RPMI8226 (cell line): ENCODE measurements at regions not wholly inside any gene's neighbourhood (a gene's known extent, or its start where the extent isn't known, plus 50 kb on each side); places are given as distances from the start of the nearest gene placed in this dataset.
"Not testable (repeated sequence)": the region's sequence is repeated elsewhere in the genome, so short reads cannot be mapped to it uniquely, and the experiment has no call there.

ENCODE experiments used
- DNase-seq: peaks from one replicate; pipeline ENCODE4 v3.0.0-alpha.2; 2015

DNA sequence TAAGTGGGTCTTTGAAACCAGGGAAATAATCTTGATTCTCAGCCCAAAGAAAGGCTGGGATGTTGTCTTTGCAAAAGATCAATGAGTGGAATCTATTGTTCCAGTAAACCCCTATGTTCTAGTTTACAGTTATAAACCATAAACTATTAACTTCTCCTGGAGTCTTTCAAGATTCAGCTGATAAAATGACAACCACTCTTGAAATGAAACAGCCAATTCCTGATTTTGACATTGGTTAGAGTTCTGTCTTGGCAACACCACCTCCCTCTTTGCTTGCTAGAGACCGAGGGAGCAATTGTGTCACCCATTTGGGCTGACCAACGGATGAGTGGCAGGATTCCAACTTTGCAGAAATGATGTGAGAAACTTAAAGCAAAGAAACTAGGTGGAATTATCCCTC is 746.9 kb downstream of the SLC4A3 start:
- DNase-seq = no peak

GRCh38 chr2:220377482-220378155 is 750.2 kb downstream of the SLC4A3 start:
- no peak for DNase-seq

- not testable (repeated sequence) for DNase-seq
These were observed 760.3 kb downstream of the SLC4A3 start for GRCh38 chr2:220387758-220388157.

DNA sequence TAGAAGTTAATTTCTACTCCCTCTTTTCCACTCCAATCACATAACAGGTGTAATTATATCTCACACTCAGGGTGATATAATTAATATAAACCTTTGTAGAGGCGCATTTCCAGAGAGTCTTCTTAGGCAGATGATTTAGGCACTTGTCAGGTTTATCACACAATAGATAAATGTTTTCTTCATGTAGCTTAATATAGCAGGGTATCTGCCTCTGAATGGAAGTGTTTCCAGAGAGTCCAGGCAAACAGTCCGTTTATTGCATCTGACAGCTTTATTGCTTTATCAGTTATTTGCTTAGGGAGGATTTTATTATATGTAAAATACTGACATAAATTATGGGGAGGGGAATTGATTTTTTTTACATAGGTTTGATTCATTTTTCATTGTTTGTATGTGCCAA is 766.3 kb downstream of the SLC4A3 start:
- no peak for DNase-seq

- peak; percentile 9 for DNase-seq
These were observed 767.0 kb downstream of the SLC4A3 start for GRCh38 chr2:220394433-220394832.

GRCh38 chr2:220396287-220396686 is 768.9 kb downstream of the SLC4A3 start:
- DNase-seq = no peak

DNA sequence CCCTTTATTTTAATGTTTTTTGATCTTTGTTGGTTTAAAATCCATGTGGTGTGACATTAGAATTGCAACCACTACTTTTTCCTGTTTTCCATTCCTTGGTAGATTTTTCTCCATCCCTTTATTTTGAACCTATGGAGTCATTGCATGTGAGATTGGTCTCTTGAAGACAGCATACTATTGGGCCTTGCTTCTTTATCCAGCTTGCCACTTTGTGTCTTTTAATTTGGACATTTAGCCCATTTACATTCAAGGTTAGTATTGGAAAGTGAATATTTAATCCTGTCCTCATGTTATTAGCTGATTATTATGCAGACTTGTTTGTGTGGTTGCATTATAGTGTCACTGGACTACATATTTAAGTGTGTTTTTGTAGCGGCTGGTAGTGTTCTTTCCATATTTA is 782.9 kb downstream of the SLC4A3 start:
- DNase-seq = no peak

GRCh38 chr2:220417503-220417902 is 790.1 kb downstream of the SLC4A3 start:
- DNase-seq = no peak

DNA sequence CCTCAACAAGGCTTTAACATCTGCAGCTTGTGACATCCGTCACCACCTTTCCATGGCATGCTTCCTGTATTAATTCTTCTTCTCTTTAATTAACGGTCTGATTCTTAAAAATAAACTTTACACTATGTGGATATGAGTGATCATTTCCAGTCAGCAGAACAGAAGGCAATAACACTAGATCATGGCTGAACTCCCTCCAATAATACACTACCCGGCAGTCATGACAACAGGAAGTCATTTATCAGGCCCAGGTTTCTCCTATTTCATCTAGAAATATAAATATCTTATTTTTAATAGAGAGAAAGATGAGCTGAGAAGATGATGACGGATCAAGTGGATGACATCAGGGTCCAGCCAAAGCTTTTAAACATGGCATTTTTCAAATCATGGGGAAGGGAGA is 792.2 kb downstream of the SLC4A3 start:
- no peak for DNase-seq

GRCh38 chr2:220420820-220421219 is 793.4 kb downstream of the SLC4A3 start:
- DNase-seq = no peak

DNA sequence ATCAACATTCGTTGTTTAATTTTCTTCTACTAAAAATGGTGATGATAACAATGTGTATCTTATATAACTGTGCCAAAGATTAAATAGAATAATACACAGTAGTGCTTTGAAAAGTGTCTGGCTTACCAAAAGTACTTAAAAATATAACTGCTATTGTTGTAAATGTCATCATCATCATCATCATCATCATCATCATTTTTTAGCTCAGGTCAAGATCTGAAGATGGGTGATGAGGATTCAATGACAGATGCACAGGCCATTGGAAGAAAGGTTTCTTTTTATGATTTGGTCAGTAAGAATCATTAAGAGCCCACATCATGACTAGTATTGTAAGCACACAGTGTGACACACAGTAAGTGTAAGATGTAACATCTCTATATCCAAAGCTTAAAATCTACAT is 795.2 kb downstream of the SLC4A3 start:
- no peak for DNase-seq

DNA sequence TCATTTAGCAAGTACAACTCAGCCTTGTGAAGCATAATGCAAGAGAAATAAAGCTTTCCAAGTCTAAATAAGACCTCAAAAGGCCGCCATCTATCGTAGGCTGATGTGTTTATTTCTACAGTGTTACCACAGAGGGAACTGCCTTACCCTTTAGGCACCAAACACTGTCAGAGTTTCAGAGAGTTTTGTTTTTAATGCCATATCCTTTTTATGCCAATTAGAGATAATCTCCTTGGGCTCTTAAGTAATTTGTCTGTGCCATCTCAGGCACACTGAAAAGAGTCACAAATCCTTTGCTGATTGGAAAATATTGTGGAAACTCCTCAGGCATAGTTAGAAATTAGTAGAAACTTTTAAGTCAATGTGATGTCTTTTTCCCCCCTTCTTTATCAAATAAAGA is 797.1 kb downstream of the SLC4A3 start:
- no peak for DNase-seq

DNA sequence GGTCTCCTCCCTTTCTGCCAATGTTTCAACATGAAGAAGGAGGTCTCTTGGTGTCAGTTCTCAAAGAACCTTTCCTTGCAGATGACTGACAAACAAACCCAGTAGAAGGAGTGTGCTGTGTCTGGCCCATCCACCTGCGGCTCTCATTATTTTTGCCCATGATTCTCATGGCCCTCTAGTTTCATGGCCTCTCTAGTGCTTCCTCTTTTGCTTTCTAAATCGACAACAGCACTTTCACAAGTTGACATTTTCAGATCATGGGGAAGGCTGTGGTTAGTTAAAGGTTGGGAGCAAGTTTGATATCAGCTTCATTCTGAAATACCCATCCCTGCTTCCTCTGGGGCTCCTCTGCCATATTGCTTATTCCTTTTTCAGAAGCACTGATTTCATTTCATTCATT is 805.2 kb downstream of the SLC4A3 start:
- peak; percentile 3 for DNase-seq

GRCh38 chr2:220433131-220433530 is 805.7 kb downstream of the SLC4A3 start:
- no peak for DNase-seq

DNA sequence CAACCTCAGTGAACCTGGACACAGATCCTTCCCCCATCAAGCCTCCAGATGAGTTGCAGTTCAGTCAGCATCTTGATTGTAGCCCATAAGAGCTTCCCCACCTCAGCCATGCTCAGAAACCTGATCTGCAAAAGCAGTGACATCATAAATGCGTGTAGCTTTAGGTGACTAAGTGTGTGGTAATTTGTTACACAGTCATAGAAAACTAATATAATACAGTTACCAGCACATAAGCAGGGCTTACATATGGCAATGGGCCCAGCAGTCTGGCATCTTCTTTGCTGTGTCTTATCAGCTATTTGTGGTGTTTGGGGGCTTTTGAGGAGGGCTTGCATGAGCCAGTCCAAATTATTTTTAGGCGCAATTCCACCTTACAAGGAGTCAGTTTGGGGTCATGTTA is 807.0 kb downstream of the SLC4A3 start:
- DNase-seq = no peak

- no peak for DNase-seq
These were observed 810.5 kb downstream of the SLC4A3 start for GRCh38 chr2:220437938-220438337.

DNA sequence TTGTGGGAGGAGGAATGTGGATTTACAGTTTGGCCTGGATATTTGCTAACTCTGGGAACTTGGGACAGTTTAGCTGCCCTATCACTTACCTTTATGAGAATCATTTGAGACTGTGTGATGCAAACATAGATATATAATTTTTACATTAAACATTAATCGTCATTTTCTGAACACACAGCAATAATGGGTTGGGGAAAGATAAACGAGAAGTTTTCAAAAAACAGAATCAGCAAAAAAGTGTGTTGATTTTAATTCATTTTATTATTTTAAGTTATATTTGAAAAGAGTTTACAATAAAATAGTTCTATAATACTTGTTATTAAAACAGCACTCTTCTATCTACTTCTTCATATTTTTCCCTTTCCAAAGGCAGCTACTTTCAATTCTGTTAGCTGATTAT is 813.3 kb downstream of the SLC4A3 start:
- no peak for DNase-seq

DNA sequence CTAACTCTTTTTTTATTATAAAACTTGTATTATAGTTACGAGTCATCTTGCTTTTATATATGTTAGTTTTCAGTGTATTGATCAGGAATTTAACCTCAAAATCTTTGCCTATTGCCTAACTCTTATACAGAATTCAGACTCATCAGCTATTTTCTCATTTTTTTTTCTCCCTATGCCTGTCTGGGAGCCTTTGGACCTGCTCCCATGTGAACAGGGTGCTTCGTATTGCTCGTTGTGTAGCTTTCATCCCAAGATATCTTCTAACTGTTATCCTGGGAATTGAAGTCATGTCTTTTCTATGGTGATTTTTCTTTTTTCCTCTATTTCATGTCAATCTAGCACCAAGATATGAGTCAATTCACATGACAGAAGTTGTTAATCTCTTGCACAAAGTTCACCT is 814.0 kb downstream of the SLC4A3 start:
- DNase-seq = no peak

GRCh38 chr2:220442012-220442411 is 814.6 kb downstream of the SLC4A3 start:
- DNase-seq = no peak

DNA sequence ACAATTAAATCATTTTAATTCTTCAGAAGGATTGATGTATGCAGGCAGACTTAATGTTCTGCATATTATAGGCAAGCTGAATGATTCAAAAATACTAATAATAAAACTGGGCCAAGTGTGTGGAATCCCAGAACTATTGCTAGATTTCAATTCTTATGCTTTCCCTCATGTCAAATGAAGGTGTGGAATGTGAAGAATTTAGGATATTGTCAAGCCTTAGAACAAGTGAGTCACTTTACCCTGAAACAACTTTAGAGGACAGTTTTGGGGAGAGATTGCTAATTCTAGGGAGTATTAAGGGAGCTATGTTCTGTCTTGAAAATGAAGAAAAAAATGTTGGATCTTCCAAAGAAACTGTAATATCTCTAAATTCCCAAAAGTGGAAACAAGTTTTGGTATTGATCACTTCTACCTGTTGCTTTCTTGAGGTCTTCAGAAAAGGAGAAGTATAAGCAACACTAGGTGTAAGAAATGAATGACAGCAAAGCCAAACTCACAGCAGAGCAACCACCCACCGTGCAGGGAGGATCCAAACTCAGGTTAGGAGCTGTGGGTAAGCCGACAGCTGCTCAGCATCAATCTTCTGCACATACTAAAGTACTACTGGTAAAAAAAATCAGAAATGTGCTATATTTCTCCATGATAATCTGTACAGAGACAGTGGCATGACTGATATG is 818.1 kb downstream of the SLC4A3 start:
- no peak for DNase-seq

GRCh38 chr2:220446106-220446712 is 818.8 kb downstream of the SLC4A3 start:
- DNase-seq = no peak

GRCh38 chr2:220450846-220451245 is 823.4 kb downstream of the SLC4A3 start:
- no peak for DNase-seq

DNA sequence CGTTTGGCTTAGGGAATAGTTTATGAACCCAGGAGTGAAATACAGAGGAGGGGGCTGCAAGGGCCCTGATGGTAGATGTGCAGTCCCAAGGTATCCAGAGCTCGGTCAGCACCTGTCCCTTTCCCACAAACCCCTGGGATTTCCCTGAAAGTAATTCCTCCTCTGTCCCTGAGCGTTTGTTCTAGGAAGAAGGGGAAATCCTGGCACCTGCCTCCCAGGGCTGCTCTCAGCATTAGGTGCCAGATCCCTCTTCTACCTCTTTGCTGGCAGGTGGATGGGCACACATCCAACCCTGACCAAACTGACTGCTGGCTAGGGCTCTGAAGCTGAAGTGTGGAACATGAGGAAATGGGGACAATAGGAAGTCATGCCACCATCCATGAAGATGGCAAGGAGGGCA is 824.0 kb downstream of the SLC4A3 start:
- no peak for DNase-seq

DNA sequence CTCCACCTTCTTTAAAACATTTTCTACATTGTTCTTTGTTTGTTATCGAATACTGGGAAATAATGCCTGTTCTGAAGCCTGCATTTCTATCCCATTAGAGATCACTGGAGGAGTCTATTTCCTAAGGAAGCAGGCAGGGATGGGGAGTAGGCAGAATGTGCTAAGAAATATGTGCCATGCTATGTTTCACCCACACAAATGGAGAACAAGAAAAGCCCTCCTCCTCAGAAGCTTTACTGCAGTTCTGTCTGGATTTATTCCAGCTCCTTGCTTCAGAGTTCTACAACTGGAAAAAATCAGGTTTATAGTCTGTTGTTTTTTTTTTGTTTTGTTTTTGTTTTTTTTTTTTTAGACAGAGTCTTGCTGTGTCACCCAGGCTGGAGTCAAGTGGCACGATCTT is 825.1 kb downstream of the SLC4A3 start:
- DNase-seq = no peak
